ENCODE measurements at regions not wholly inside any gene's neighbourhood (a gene's known extent, or its start where the extent isn't known, plus 50 kb on each side); places are given as distances from the start of the nearest gene placed in this dataset.

DNA sequence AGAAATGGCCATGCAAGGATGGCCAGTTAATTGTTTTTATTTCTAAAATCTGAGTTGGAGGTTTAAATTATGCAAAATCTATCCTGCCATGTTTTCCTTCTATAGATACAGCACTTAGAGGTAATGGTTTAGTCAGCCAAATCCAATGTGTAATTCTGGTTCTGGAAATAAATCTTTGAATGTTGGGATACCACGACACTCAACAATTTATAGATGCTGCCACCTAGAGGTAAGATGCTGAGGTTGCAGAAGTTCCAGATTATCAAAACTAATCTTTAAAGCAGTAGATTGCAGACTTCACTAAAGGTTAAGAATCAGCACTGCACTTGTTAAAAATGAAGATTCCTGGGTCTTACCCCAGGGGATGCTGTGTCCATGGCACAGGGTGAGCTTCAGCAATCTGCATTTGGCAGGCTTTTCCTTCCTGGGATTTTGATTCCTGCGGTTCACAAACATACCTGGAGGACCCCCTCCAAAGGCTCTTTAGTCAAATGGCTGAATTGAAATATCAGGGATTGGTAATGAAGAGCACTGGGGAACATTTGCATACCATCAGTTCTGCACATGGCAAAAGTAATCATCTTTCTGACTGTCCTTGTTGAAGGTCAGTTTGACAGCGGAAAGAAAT, 53.4 kb upstream of the ANO4 start:
- DNase-seq = no peak

GRCh38 chr12:100743060-100743459, 51.5 kb upstream of the ANO4 start:
- no peak for DNase-seq

Data from SIG-M5 (cell line).